ENCODE measurements at regions not wholly inside any gene's neighbourhood (a gene's known extent, or its start where the extent isn't known, plus 50 kb on each side); places are given as distances from the start of the nearest gene placed in this dataset.
A peak's percentile ranks its signal among the peaks of the same experiment; 100 is the strongest.

DNA sequence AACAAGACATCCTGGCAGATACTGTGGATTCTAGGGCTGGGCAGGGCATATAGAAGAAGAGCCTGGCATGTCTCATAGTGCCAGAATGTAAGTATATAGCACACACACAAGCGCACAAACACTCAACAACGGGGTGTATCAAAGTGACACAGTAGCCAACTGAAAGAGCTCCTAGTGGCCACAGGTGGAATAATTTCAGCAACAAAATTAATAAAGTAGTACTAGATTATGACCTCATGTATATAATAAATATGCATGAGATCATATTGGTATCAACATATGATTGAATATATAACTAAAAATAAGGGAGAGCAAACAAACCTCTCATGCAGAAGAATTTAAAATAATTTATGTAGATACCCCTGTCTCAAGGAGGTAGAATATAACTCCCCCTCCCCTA lies 72.4 kb upstream of the CXCL12 start:
- Mint-ChIP-seq H3K4me3 (no peak overlapping the region), H3K27ac (no peak overlapping the region), H3K27me3 (ENCODE audit: low read depth) (no peaks in the 10 kb centered on the region; the same call in 1 of the 2 replicates), H3K4me1 (no peaks in the 10 kb centered on the region), H3K36me3 (peaks cover 5% of the 10 kb centered on the region), H3K9me3 (peaks cover 34% of the 10 kb centered on the region)
- POLR2A ChIA-PET = no interaction called here
- TF ChIP-seq, protein P1, sequence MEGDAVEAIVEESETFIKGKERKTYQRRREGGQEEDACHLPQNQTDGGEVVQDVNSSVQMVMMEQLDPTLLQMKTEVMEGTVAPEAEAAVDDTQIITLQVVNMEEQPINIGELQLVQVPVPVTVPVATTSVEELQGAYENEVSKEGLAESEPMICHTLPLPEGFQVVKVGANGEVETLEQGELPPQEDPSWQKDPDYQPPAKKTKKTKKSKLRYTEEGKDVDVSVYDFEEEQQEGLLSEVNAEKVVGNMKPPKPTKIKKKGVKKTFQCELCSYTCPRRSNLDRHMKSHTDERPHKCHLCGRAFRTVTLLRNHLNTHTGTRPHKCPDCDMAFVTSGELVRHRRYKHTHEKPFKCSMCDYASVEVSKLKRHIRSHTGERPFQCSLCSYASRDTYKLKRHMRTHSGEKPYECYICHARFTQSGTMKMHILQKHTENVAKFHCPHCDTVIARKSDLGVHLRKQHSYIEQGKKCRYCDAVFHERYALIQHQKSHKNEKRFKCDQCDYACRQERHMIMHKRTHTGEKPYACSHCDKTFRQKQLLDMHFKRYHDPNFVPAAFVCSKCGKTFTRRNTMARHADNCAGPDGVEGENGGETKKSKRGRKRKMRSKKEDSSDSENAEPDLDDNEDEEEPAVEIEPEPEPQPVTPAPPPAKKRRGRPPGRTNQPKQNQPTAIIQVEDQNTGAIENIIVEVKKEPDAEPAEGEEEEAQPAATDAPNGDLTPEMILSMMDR (IDR thresholded peaks at IDR 0.05) = 0 out of 2 replicates have a peak, but pooled peaks have one; percentile 15
- TF ChIP-seq, protein P2, sequence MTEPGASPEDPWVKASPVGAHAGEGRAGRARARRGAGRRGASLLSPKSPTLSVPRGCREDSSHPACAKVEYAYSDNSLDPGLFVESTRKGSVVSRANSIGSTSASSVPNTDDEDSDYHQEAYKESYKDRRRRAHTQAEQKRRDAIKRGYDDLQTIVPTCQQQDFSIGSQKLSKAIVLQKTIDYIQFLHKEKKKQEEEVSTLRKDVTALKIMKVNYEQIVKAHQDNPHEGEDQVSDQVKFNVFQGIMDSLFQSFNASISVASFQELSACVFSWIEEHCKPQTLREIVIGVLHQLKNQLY (CRISPR knock-in tag; IDR thresholded peaks at IDR 0.05) = no peak
- ATAC-seq (no peak), DNase-seq (ENCODE audit: low spot score) (no peak)
- CTCF ChIA-PET = interaction anchor here (0.6 to 1.4 kb wide), 8 partner anchors 8 to 603 kb away, joined by 3 to 5 read pairs (median 4); no protein-coding TSS in a partner anchor

- TF ChIP-seq ZNF121 (CRISPR knock-in tag; IDR thresholded peaks at IDR 0.05) (no peak), NFYB (CRISPR knock-in tag; conservative IDR thresholded peaks at IDR 0.05; ENCODE audit: low read depth) (no peak), ETV6 (CRISPR knock-in tag; IDR thresholded peaks at IDR 0.05) (no peak), ZNF219 (CRISPR knock-in tag; IDR thresholded peaks at IDR 0.05; ENCODE audit: borderline replicate concordance) (no peak), ELF4 (CRISPR knock-in tag; IDR thresholded peaks at IDR 0.05; ENCODE audit: low read depth) (no peak), E2F5 (CRISPR knock-in tag; IDR thresholded peaks at IDR 0.05) (no peak), ZNF232 (CRISPR knock-in tag; IDR thresholded peaks at IDR 0.05) (no peak), ZNF396 (CRISPR knock-in tag; IDR thresholded peaks at IDR 0.05; ENCODE audit: borderline replicate concordance) (no peak), ZNF423 (CRISPR knock-in tag; IDR thresholded peaks at IDR 0.05) (no peak), ZBTB21 (CRISPR knock-in tag; IDR thresholded peaks at IDR 0.05; ENCODE audit: borderline replicate concordance) (no peak), NR1H2 (CRISPR knock-in tag; IDR thresholded peaks at IDR 0.05) (no peak), ZNF671 (CRISPR knock-in tag; IDR thresholded peaks at IDR 0.05) (no peak), JAZF1 (CRISPR knock-in tag; IDR thresholded peaks at IDR 0.05) (no peak), JUN (CRISPR knock-in tag; IDR thresholded peaks at IDR 0.05) (no peak)
- TF ChIP-seq, protein P3, sequence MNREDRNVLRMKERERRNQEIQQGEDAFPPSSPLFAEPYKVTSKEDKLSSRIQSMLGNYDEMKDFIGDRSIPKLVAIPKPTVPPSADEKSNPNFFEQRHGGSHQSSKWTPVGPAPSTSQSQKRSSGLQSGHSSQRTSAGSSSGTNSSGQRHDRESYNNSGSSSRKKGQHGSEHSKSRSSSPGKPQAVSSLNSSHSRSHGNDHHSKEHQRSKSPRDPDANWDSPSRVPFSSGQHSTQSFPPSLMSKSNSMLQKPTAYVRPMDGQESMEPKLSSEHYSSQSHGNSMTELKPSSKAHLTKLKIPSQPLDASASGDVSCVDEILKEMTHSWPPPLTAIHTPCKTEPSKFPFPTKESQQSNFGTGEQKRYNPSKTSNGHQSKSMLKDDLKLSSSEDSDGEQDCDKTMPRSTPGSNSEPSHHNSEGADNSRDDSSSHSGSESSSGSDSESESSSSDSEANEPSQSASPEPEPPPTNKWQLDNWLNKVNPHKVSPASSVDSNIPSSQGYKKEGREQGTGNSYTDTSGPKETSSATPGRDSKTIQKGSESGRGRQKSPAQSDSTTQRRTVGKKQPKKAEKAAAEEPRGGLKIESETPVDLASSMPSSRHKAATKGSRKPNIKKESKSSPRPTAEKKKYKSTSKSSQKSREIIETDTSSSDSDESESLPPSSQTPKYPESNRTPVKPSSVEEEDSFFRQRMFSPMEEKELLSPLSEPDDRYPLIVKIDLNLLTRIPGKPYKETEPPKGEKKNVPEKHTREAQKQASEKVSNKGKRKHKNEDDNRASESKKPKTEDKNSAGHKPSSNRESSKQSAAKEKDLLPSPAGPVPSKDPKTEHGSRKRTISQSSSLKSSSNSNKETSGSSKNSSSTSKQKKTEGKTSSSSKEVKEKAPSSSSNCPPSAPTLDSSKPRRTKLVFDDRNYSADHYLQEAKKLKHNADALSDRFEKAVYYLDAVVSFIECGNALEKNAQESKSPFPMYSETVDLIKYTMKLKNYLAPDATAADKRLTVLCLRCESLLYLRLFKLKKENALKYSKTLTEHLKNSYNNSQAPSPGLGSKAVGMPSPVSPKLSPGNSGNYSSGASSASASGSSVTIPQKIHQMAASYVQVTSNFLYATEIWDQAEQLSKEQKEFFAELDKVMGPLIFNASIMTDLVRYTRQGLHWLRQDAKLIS (CRISPR knock-in tag; IDR thresholded peaks at IDR 0.05; ENCODE audit: borderline replicate concordance) = no peak
- TF ChIP-seq, protein P4, sequence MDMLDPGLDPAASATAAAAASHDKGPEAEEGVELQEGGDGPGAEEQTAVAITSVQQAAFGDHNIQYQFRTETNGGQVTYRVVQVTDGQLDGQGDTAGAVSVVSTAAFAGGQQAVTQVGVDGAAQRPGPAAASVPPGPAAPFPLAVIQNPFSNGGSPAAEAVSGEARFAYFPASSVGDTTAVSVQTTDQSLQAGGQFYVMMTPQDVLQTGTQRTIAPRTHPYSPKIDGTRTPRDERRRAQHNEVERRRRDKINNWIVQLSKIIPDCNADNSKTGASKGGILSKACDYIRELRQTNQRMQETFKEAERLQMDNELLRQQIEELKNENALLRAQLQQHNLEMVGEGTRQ (CRISPR knock-in tag; IDR thresholded peaks at IDR 0.05) = no peak
- Mint-ChIP-seq H3K9me3 (peaks cover 28% of the 10 kb centered on the region), H3K4me1 (no peaks in the 10 kb centered on the region), H3K27me3 (ENCODE audit: low read depth) (no peaks in the 10 kb centered on the region; the same call in 1 of the 2 replicates), H3K27ac (no peak overlapping the region), H3K36me3 (no peaks in the 10 kb centered on the region), H3K4me3 (no peak overlapping the region)
- ChIA-PET CTCF (no interaction called here), POLR2A (no interaction called here)
- no peak for ATAC-seq
- DNase-seq (ENCODE audit: low spot score) = no peak
Measured at GRCh38 chr10:44458671-44459413, 73.9 kb upstream of the CXCL12 start.
